ENCODE measurements at regions not wholly inside any gene's neighbourhood (a gene's known extent, or its start where the extent isn't known, plus 50 kb on each side); places are given as distances from the start of the nearest gene placed in this dataset.
A peak's percentile ranks its signal among the peaks of the same experiment; 100 is the strongest.
"Not testable (repeated sequence)": the region's sequence is repeated elsewhere in the genome, so short reads cannot be mapped to it uniquely, and the experiment has no call there.

DNA sequence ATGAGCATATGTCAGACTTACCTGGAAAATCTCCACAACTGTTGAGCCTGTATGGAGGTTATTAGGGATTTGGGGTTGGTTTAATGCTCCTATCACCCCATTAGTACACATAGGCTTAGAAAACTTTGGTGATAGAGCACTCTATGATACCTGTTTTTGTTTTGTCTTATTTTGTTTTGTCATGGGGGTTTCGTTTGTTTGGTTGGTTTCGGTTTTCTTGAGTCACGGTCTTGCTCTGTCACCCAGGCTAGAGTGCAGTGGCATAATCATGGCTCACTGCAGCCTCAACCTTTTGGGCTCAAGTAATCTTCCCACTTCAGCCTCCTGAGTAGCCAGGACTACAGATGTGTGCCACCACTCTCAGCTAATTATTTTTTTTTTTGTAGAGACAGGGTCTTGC lies 70.0 kb downstream of the MZT1 start:
- no peak for DNase-seq (ENCODE audit: low read depth in 2 of 2)

DNA sequence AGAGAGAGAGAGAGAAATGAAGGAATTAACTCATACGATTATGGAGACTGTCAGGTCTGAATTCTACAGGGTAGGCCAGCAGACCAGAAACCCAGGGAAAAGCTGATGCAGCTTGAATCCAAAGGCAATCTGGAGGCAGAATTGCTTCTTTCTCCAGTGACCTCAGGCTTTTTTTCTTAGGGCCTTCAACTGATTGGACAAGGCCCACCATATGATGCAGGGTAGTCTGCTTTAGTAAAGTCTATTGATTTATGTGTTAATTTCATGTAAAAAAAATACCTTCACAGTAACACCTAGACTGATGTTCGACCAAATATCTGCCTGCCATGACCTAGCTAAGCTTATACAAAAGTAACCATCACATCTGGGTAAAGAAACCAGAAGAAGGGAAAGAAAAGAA lies 71.1 kb downstream of the MZT1 start:
- no peak for DNase-seq (ENCODE audit: low read depth in 2 of 2)

DNA sequence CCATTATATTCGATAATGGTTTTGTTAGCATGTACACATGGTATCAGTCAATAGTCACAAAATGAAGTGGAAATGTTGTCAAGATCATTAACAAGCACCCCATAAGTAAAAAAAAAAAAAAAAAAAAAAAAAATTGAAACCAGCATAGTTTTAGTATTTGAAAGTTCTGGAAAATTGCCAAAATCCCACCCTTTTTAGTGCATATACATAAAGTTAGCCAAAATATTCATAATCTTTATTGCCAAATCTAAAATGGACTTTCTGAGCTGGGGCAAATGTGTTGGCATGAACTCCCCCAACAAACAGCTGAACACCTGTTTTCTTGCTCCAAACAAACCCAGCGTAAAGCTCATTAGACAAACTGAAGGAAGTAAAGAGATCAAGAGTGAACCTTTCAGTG lies 73.9 kb downstream of the MZT1 start:
- no peak for DNase-seq (ENCODE audit: low read depth in 2 of 2)

DNA sequence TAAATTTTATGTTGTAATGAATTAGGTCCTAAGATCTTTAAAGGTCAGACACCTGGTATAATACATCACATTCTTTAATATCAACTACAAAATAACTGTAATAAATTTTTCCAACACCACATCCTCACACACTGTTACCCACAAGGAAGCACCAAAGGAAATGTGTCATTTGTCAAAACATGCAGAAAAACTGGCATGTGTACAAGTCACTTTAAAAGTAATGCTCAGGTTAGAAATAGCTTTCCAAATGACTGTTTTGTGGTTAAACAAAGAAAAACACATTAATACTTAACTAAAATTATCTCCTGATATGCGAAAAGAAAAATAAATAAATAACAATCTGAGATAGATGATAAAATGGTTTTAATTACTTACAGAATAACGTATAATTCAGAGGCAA lies 74.7 kb downstream of the MZT1 start:
- no peak for DNase-seq (ENCODE audit: low read depth in 2 of 2)

DNA sequence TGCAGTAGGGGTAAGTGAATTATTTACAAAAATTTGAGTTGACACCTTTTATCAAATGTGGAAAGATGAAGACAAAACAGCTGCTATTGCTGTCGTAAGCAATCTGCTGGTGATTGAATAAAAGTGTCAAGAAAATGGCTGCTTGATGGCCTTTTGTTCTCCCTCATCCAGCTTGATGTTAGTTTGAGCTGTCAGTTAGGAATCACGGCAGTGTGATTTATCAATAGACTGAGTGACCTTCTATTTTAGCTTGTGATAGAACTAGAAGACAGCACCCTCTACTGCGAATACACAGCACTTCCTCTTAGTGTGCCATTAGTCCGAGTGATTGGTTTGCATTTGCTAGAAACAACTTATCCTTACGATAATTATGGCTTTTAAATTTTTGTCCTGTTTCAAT lies 76.3 kb downstream of the MZT1 start:
- no peak for DNase-seq (ENCODE audit: low read depth in 2 of 2)

DNA sequence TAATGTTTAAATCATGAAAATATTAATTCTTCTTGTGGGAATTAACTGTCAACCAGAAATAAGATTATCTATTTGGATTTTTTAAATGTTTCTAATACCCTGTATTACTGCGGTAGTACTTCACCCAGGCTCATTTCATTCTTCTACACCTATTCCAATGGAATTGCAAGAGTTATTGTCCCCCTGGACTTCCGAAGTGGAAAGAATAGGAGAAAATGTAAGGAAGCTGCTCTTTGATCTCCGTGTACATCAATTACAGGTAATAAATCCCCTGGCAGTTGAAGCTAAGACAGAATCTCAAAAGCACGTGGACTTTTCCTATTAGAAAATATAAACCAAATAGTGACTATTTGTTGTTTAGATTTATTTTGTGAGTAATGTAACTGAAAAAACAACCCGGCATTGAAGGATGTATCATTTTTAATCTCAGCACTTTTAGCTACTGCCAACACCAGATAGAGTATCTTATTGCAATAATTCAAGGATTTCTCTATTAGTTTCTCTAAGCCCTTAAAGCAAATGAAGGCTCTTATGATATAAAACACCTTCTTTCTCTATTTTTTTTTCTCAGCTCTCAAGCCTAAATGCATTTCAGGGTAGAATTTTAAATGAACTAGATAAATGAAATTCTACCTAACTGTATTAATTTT lies 77.3 kb downstream of the MZT1 start:
- no peak for DNase-seq (ENCODE audit: low read depth in 2 of 2)

DNA sequence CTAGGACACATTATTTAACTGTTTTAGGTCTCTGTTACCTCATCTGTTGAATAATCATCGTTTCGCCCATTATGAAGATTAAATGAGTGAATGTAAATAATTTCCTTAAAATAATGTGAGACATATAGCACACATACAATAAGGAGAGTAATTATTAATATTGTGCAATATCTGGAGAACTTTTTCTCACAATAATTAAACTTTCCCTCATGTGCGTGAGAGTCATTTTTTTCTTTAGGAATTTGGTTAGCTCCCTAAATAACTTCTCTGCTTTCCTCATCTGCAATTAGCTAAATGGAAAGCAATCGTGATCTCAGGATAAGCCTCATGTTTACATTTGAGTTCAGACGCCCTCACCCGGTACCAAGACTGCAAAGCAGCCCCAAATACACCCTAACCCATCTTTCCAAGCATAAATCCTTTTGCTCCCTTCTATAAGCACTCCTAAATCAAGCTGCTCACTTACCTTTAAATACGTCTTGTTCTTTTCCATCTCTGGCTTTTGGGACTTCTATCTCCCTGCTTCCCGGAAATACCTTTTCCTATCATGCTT lies 78.8 kb downstream of the MZT1 start:
- DNase-seq (ENCODE audit: low read depth in 2 of 2) = no peak

DNA sequence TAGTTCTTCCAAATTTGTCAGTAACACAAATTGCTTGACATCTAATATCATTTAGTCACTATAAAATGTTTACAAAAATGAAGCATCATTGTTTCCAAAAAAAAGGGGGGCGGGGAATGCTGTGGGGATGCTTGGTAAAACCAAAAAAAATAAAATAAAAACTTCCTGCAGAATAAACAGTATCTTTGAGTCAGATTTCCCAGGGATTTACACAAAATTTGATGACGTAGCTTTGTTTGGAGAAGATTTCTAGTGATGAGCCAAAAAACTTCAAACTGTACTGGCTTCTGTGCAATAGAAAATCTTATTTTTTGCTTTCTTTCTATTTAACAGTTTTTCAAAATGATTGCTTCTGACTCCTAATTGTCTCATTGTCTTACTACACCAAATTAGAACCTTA lies 80.0 kb downstream of the MZT1 start:
- DNase-seq (ENCODE audit: low read depth in 2 of 2) = no peak

DNA sequence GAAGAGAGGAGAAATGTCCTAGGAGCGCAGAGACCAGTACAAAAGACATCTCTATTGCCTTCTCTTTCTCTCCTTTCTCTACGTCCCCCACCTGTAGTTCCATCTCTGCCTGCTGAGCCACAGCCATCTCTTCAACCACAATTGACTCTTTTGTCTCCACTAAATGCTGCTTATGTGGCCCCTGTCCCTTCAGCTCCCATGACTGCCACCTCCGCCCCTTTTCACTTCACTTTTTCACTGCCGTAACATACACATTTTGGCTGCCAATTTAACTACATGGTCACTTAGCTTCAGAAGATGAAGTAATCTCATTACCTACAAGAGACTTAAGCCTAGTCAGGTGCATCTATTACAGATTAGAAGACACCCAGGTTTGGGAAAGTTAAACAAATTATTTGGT lies 81.9 kb downstream of the MZT1 start:
- DNase-seq (ENCODE audit: low read depth in 2 of 2) = no peak

DNA sequence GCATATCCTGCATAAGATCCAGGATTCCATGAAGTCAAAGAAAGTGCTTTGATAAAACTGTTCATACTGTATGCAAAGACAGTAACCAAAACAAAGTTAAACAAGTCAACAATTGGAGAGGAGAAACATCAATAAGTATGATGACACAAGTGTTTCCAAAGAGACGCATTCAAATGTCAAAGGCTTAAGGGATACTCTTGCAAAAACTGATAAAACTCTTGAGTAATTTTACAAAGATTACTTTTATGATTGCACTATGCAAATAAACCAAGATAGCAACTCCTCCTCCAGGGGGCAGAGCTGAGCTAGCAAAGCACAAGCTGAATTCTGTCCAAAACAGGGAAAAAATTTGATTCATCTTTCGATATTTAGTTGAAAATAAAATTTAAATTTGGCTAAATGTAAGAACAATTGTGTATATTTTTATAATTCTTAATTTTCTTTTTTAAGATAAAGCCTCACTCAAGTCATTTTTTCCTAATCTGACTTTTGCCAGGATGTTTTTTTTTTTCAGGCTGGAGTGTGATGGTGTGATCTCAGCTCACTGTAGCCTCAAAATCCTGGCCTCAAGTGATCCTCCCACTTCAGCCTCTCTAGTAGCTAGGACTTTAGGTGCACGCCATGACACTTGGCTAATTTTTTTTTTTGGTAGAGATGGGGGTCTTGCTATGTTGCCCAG lies 84.0 kb downstream of the MZT1 start:
- peak in 1 of 2 donors; percentile 21 for DNase-seq (ENCODE audit: low read depth in 2 of 2)

DNA sequence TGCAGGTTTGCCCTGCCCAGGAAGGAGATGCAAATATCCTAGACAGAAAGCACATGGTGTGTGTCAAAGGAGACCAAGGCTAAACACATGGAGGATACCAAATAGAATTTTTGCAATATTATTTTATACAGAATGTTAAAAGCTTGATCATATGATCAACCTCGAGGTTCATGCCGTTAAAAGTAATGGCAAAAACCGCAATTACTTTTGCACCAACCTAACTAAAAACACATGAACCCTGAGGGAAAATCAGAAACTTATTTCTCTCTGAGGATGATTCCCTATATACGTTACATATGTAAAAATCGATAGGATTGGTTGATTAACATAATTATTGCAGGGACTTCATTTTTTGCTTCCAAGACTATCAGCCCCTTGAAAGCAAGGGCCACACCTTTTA lies 88.1 kb downstream of the MZT1 start:
- no peak for DNase-seq (ENCODE audit: low read depth in 2 of 2)

DNA sequence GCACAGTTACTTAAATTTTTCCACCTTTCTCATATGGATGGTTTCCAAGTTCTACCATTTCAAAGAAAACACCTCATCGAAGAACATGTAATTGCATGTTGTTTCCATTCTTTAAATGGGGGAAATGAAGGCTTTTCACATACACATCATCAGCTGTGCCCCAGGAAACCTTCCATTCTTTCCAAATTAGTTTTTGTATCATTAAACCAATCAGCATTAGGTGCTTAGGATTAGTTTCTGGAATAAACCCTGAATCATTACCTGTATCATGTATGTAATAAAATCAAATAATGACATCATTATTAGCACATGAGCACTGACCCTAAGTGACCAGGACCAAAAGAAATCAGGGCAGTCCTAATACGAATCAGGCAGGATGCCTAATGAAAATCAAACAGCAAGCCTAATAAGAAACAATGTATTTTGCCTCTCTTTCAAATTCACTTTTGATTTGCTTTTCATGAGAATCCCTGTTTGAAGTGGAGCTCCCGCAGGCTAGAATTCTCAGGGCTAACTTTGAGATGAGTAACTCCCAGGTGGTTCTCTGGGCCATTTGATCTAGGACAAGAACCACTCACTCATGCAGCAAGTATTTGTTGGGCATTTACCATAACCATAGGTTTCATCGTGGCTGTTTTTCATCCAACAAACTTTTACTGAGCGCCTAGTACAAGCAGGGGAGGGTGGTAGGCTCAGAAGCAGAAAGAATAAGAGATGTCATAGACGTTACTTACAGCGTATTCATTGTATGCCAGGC lies 89.2 kb downstream of the MZT1 start:
- DNase-seq (ENCODE audit: low read depth in 2 of 2) = no peak

DNA sequence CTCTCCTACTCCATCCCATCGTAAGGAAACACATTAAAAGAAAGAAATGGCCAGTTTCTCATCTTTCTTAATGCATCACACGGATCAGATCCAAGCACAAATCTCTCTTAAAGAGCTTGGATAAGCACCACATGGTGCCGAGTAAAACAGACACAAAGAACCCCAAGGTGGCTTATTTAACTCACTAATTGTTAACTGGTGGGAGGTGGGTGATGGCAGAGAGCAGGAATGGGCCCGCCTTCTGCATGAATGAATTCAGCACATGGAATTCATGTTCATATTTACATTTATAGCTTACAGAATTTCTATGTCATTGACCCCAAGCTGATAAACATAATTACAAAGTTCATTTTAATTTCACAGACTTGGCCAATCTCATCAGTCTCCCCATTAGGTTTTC lies 89.9 kb downstream of the MZT1 start:
- no peak for DNase-seq (ENCODE audit: low read depth in 2 of 2)

DNA sequence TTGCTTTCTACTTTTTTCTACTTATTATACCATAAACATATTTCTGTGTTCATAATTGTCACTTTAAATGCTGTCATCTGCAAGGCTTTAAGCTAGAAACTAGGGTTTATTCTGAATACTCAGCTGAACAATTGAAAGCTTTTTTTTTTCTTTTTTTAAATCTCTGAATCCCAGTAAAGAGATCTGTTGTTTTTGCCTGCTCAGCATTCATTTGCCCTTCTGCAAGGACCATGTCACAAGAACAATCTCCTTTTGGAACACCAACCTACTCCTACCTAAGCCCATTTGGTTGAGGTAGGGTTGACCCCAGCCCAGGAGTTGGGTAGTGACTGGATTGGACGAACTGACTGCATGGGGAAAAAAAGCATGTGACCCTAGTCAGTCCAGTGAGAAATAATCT lies 92.6 kb downstream of the MZT1 start:
- DNase-seq (ENCODE audit: low read depth in 2 of 2) = no peak

DNA sequence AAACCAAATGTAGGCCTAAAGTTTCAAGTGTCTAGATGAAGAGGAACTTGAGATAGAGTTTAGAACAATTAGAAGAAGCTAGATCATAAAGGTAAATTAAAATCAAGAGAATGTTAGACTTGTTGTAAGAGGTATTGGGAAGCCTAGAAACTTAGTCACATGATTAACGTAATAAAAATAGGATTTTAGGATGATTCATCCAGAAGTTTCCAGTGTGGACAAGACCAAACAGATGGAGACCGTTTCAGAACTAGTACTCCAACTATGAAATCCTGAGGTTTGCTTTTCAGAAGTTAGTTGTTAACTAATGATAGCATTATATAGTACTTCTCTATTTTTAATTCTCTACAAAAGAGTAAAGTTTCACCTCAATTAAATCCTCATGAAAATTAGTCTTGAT lies 104.9 kb downstream of the MZT1 start:
- no peak for DNase-seq (ENCODE audit: low read depth in 2 of 2)

DNA sequence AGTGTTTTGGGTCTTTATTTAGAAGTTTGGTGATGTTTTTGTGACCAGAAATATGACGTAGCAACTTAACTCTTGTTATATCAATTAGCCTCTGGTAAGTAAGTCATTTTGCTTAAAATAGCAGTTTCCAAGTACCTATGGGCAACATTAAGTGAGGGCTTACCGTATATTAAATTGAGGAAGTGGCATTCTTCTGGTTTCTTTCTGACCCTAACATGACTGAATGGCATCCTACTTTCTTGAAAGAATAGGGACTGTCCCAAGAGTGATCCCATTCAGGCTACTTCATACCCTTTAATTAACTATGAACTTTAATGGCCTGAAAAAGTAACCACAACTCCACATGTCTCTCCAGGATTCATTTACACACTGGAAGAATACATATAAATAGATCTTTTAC lies 106.6 kb downstream of the MZT1 start:
- DNase-seq (ENCODE audit: low read depth in 2 of 2) = no peak

DNA sequence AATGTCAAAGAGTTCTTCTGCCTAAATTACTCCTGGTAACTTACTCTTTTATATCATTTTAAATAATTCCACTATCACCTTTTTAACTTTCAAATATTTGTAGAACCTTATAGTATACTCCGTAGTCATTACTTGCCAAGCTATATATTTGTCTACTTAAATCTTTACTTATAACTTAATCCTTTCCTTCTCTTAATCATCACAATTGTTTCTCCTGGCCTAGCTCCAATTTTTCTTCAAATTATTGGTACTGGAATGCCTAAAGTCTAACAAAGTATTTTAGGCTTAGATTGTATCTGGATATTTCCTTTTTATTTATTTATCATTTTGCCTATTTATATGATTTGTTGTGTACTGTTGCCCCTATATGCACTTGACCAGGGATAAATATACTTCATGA lies 109.5 kb downstream of the MZT1 start:
- no peak for DNase-seq (ENCODE audit: low read depth in 2 of 2)

DNA sequence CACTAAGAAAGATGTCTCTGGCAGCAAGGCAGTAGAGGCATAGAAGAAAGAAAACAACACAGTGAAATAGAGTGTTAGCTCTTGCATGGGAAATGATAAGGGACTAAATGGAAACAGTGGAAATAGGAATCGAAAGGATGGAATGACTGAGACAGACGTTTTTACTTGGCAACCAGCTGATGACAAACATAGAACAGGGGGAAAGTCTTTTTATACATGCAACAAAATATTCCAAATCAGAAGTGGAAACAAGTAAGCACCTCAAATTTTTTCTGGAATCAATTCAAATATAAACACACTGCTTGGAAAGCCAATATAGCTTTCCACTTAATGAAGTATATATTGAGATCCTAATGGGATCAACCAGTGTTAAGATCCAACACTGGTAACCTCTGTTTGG lies 110.2 kb downstream of the MZT1 start:
- no peak for DNase-seq (ENCODE audit: low read depth in 2 of 2)

DNA sequence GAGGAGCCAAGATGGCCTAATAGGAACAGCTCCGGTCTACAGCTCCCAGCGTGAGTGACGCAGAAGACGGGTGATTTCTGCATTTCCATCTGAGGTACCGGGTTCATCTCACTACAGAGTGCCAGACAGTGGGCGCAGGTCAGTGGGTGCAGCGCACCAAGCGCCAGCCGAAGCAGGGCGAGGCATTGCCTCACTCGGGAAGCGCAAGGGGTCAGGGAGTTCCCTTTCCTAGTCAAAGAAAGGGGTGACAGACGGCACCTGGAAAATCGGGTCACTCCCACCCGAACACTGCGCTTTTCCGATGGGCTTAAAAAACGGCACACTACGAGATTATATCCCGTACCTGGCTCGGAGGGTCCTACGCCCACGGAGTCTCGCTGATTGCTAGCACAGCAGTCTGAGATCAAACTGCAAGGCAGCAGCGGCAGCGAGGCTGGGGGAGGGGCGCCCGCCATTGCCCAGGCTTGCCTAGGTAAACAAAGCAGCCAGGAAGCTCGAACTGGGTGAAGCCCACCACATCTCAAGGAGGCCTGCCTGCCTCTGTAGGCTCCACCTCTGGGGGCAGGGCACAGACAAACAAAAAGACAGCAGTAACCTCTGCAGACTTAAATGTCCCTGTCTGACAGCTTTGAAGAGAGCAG lies 117.1 kb downstream of the MZT1 start:
- DNase-seq (ENCODE audit: low read depth in 2 of 2) = not testable (repeated sequence)

DNA sequence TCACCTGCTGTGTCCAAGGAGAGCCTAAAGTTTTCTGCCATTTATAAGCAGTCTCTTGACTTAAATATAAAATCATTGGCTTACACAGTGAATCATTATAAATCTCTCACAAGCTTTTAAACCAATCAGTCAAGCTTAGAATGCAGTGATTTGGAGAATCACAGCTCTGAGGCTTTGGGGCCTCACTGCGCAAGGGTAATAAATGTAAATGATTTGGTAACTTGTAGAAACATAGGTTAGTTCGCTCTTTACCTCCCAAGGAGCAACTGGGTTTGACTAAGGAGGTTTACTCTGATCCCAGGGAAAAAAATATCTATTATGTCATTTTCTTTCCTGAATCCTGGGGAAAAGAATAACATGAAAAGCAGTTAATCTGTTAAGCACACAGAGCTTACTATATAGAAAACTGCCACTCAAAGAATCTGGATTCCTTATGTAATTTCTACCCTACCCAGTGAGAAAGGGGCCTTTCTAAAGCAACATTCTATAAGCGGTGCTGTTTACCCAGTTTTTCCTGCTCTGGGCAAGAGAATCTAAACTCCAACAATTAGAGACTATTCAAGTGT lies 128.2 kb downstream of the MZT1 start:
- no peak for DNase-seq (ENCODE audit: low read depth in 2 of 2)

DNA sequence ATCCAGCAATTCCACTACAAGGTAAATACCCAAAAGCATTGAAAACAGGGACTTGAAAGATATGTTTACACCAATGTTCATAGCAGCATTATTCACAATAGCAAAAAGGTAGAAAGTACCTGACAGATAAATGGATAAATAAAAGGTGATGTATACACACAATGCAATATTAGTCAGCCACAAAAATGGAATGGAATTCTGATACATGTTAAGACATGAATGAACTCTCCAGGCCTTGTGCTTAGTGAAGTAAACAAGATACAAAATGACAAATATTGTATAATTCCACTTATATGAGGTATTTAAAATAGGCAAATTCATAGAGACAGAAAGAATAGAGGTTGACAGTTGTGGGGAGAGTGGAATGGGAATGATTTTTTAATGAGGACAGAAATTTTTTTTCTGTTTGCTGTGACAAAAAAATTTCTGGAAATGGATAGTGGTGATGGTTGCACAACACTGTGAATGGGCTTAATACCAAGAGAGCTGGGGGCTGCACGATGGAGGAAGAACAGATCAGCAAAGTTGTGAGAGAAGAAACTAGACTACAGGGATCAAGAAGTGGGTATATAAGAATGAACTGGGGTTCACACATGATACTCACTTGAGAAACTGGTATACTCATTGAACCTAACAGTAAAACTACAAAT lies 137.2 kb downstream of the MZT1 start:
- no peak for DNase-seq (ENCODE audit: low read depth in 2 of 2)

DNA sequence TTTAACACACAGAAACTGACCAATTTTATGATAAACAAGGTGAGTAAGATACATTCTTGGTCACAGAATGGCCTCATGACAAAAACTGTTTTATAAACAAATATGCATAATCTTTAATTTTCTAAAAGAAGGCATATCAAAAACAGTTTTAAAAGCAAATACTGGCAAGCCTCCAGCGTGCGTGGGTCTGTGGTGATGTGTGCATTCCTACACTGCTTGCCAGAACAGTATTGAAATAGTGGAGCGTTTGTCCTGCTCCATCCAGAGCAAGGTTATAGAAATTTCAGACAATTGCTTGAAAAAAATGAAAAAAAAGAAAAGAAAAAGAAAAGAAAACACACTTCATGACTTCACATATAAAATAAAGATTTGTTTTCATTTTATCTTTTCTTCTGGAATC lies 140.9 kb downstream of the MZT1 start:
- no peak for DNase-seq (ENCODE audit: low read depth in 2 of 2)

Data from stimulated activated CD8-positive, alpha-beta memory T cell treated with anti-CD3 and anti-CD28 coated beads, Interleukin-7, amount 100 ng/mL, for 1 hour (primary cell).